ENCODE measurements at regions not wholly inside any gene's neighbourhood (a gene's known extent, or its start where the extent isn't known, plus 50 kb on each side); places are given as distances from the start of the nearest gene placed in this dataset.

DNA sequence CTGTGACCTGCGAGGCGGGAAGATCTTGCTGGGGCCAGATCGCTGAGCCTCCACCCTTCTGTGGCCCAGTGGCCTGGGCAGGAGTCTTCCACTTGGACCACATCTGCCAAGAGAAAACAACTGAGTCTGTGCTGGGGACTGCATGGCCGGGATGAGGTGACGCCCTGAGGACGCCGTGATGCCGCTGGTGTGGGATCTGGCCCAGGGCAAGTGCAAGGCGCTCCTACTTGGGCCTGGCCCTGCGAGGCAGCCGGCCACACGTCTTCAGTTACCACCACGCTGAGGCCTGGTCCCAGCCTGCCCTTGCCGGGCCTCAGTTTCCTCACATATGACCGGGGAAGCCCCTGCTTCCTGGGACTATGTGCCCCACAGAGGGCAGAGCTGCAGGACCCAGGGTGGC is 133.4 kb downstream of the SLC25A46 start:
- no peaks in the 10 kb centered on the region for H3K4me1 ChIP-seq (replicated peaks in 1 of 4; ENCODE audit: control insufficient read depth in 3 of 4, insufficient read depth in 4 of 4, low read length in 3 of 4)
- no peak overlapping the region for H4K5ac ChIP-seq (ENCODE audit: insufficient read length, low read depth, low read length)
- H3K79me1 ChIP-seq (ENCODE audit: low read depth, low read length), result no peaks in the 10 kb centered on the region
- FAIRE-seq (no peak), DNase-seq (ENCODE audit: low read depth in 1 of 2, low spot score in 2 of 2) (no peak)
- H3K36me3 ChIP-seq (ENCODE audit: control insufficient read depth in 2 of 4, insufficient read depth in 4 of 4, low read length in 3 of 4), result no peaks in the 10 kb centered on the region
- H2BK15ac ChIP-seq (ENCODE audit: low read length), result no peak overlapping the region
- H2AK5ac ChIP-seq (ENCODE audit: low read depth, low read length), result no peak overlapping the region
- H2BK120ac ChIP-seq (replicated peaks; ENCODE audit: low read depth, low read length), result no peak overlapping the region
- H3K27ac ChIP-seq (ENCODE audit: low read depth, low read length), result no peak overlapping the region
- H3K79me2 ChIP-seq (ENCODE audit: control insufficient read depth in 1 of 2, insufficient read depth in 2 of 2, low read length in 2 of 2), result no peaks in the 10 kb centered on the region
- ChIA-PET CTCF (ENCODE audit: partially characterized antibody) (interaction anchor here (1.4 kb wide), 1 partner anchor 8 kb away, joined by 5 read pairs; no protein-coding TSS in a partner anchor), POLR2A (ENCODE audit: partially characterized antibody) (no interaction called here)
- no peak overlapping the region for H3K4me3 ChIP-seq (ENCODE audit: extremely low read depth in 1 of 4, insufficient read depth in 2 of 4, low read depth in 3 of 4, low read length in 4 of 4)
- no peak for TF ChIP-seq TEAD4 (IDR thresholded peaks at IDR 0.05; ENCODE audit: low read depth, low read length)
- no peak for TF ChIP-seq ATF2 (IDR thresholded peaks at IDR 0.05; ENCODE audit: low read length)
- no peak for TF ChIP-seq CBX8 (IDR thresholded peaks at IDR 0.05; ENCODE audit: borderline replicate concordance, low read depth, low read length)
- TF ChIP-seq POU5F1 (IDR thresholded peaks at IDR 0.05; ENCODE audit: low read depth, low read length), result no peak
- no peak for TF ChIP-seq RNF2 (IDR thresholded peaks at IDR 0.05; ENCODE audit: borderline replicate concordance, low read depth, low read length, missing control alignments, poor library complexity, severe bottlenecking)
- TF ChIP-seq KDM5A (IDR thresholded peaks at IDR 0.05; ENCODE audit: low read length), result no peak
- TF ChIP-seq POLR2A (IDR thresholded peaks at IDR 0.05; ENCODE audit: control extremely low read depth in 1 of 2, low read depth in 2 of 2, low read length in 2 of 2), result no peak
- TF ChIP-seq MAFK (IDR thresholded peaks at IDR 0.05; ENCODE audit: low read depth, low read length), result no peak
- no peak overlapping the region for H3K4ac ChIP-seq (replicated peaks; ENCODE audit: insufficient read length, low read depth, low read length)
- peak overlapping the region; percentile 53; the same call in 1 of the 2 replicates for H2AFZ ChIP-seq (ENCODE audit: low read length)
- H3K4me2 ChIP-seq (ENCODE audit: insufficient read depth in 1 of 2, low read depth in 2 of 2, low read length in 2 of 2), result no peak overlapping the region
- no peak overlapping the region for H3K14ac ChIP-seq (ENCODE audit: insufficient read length)
- H3K56ac ChIP-seq (replicated peaks; ENCODE audit: insufficient read length, low read depth, low read length), result no peak overlapping the region
- peaks cover 0 to 4% of the 10 kb centered on the region in 2 experiments; a peak in 1 of 4 replicates for H3K9me3 ChIP-seq (ENCODE audit: insufficient read depth in 2 of 2, low read depth in 1 of 2, low read length in 1 of 2)
- H3K9ac ChIP-seq (replicated peaks in 1 of 4; ENCODE audit: extremely low read depth in 1 of 4, low read depth in 3 of 4, low read length in 3 of 4), result no peak overlapping the region
- no peak overlapping the region for H2BK12ac ChIP-seq (ENCODE audit: low read depth, low read length)
- no peak overlapping the region for H2BK20ac ChIP-seq (ENCODE audit: low read length)
- peak overlapping the region; percentile 2; the same call in 1 of the 2 replicates for H4K8ac ChIP-seq (ENCODE audit: extremely low read depth, insufficient read depth, low read length)
- WGBS, 2 experiments (ENCODE audit: extremely low coverage in 1 of 2, insufficient coverage in 1 of 2, insufficient read length in 1 of 2, insufficient replicate concordance in 2 of 2, low coverage in 1 of 2, low lambda C conversion rate in 2 of 2, missing lambda C conversion rate in 1 of 2), result 94% methylated on average over 15 of the region's 15 CpGs; no CpG with 5 or more reads in 1 of the 2 experiments
- no peaks in the 10 kb centered on the region; the same call in 1 of the 2 replicates for H3K23me2 ChIP-seq (ENCODE audit: low read depth, low read length)
- H2BK5ac ChIP-seq (ENCODE audit: low read depth, low read length), result no peak overlapping the region; the same call in 1 of the 2 replicates
- H4K91ac ChIP-seq (replicated peaks; ENCODE audit: insufficient read length, low read length), result no peak overlapping the region
- H3K23ac ChIP-seq (ENCODE audit: insufficient read length), result no peak overlapping the region
- no peak overlapping the region for H3K18ac ChIP-seq (ENCODE audit: extremely low read depth, low read length)
- no peaks in the 10 kb centered on the region for H3K27me3 ChIP-seq (replicated peaks in 1 of 4; ENCODE audit: control insufficient read depth in 3 of 4, extremely low read depth in 1 of 4, insufficient read depth in 3 of 4, low read length in 3 of 4)
- H4K20me1 ChIP-seq (replicated peaks in 1 of 2; ENCODE audit: control insufficient read depth in 1 of 2, insufficient read depth in 2 of 2, low read length in 2 of 2), result no peaks in the 10 kb centered on the region
